Hepatocyte (in vitro differentiated cells): ENCODE measurements at regions not wholly inside any gene's neighbourhood (a gene's known extent, or its start where the extent isn't known, plus 50 kb on each side); places are given as distances from the start of the nearest gene placed in this dataset.

Experiments
- CTCF ChIP-seq: fragments of 200-600 bp; sonication (generic); IDR thresholded peaks from 2 replicates; pipeline ENCODE4 v1.5.1; 2016; ENCODE audit warnings: antibody characterized with exemption, mild to moderate bottlenecking; ENCODE audit not compliant: poor library complexity
- EZH2 ChIP-seq: fragments of 200-600 bp; sonication (generic); IDR thresholded peaks from 2 replicates; pipeline ENCODE4 v1.6.1; 2016; ENCODE audit warnings: antibody characterized with exemption, mild to moderate bottlenecking, borderline replicate concordance
- EZH2phosphoT487 ChIP-seq: fragments of 200-600 bp; sonication (generic); IDR thresholded peaks from one replicate; pipeline ENCODE4 v1.6.1; 2018; ENCODE audit warnings: antibody characterized with exemption, mild to moderate bottlenecking, low read depth, moderate library complexity; ENCODE audit not compliant: unreplicated experiment, severe bottlenecking

DNA sequence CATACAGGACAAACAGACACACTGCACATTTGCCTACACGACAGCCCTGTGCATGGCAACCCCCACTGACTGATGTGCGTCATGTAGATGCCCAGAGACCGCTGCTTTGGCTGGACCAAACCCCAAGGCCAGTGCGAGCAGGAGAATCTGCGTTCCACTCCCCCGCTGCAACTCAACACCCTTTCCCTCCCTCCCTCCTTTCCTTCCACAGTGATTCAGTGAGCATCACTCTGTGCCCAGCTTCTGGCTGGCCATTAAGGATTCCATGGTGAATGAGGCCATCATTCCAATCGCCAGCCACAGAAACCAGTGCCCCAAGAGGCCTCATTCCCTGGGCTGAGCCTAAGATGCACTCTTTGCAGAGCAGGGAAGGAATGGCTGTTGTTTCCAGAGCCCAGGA lies 61.6 kb downstream of the GSX1 start:
- TF ChIP-seq EZH2 (no peak), CTCF (no peak), EZH2phosphoT487 (no peak)
